H1 (cell line): ENCODE measurements at regions not wholly inside any gene's neighbourhood (a gene's known extent, or its start where the extent isn't known, plus 50 kb on each side); places are given as distances from the start of the nearest gene placed in this dataset.

Source experiments
- KDM1A ChIP-seq: fragments of 200-600, 300-600 bp; sonication (generic); IDR thresholded peaks from 2 replicates; pipeline ENCODE4 v1.7.1; 2016; ENCODE audit warnings: mild to moderate bottlenecking, low read length, borderline replicate concordance
- TCF12 ChIP-seq: IDR thresholded peaks from 2 replicates; pipeline ENCODE4 v1.6.1; 2011; ENCODE audit warnings: low read depth, mild to moderate bottlenecking, low read length
- TF ChIP-seq, protein P1 (sequence below), 3 experiments: IDR thresholded peaks; 1 replicate in 2 of 3; 2 replicates in 1 of 3; pipeline versions ENCODE4 v1.5.1 to v1.6.1; 2011; ENCODE audit warnings: low read length in 3 of 3, mild to moderate bottlenecking in 3 of 3, inconsistent platforms in 2 of 3, low read depth in 1 of 3, moderate library complexity in 1 of 3; ENCODE audit not compliant: insufficient read depth in 1 of 3; ENCODE audit errors: control extremely low read depth in 1 of 3

- TF ChIP-seq, protein P1, sequence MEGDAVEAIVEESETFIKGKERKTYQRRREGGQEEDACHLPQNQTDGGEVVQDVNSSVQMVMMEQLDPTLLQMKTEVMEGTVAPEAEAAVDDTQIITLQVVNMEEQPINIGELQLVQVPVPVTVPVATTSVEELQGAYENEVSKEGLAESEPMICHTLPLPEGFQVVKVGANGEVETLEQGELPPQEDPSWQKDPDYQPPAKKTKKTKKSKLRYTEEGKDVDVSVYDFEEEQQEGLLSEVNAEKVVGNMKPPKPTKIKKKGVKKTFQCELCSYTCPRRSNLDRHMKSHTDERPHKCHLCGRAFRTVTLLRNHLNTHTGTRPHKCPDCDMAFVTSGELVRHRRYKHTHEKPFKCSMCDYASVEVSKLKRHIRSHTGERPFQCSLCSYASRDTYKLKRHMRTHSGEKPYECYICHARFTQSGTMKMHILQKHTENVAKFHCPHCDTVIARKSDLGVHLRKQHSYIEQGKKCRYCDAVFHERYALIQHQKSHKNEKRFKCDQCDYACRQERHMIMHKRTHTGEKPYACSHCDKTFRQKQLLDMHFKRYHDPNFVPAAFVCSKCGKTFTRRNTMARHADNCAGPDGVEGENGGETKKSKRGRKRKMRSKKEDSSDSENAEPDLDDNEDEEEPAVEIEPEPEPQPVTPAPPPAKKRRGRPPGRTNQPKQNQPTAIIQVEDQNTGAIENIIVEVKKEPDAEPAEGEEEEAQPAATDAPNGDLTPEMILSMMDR (IDR thresholded peaks at IDR 0.05; ENCODE audit: control extremely low read depth in 1 of 3, insufficient read depth in 1 of 3, low read depth in 1 of 3, low read length in 3 of 3): no peak
- TF ChIP-seq TCF12: no peak
- TF ChIP-seq KDM1A: no peak
These were observed 86.6 kb downstream of the C16orf95 start for GRCh38 chr16:87230571-87230970.
